Stimulated activated naive B cell treated with anti-CD40 and anti-IgM and Interleukin-4, amounts not matched to agents 10 μg/mL and 1 μg/mL and 100 μg/mL, for 72 hours (primary cell): ENCODE measurements at regions not wholly inside any gene's neighbourhood (a gene's known extent, or its start where the extent isn't known, plus 50 kb on each side); places are given as distances from the start of the nearest gene placed in this dataset.

Source experiments
- ATAC-seq, 2 donors: fragments of 150-1000 bp; cut with Tn5 transposase; replicated peaks; 2 replicates each; pipeline ENCODE4 v1.10.0; 2021; ENCODE audit warnings: moderate library complexity in 1 of 2
- DNase-seq: peaks from one replicate; pipeline ENCODE4 v3.0.0; 2021
- H3K27ac Mint-ChIP-seq: one replicate; pipeline ENCODE4 v1.8.0; 2022; ENCODE audit warnings: mild to moderate bottlenecking, mixed read lengths
- H3K27me3 Mint-ChIP-seq, 2 donors: one replicate each; pipeline ENCODE4 v1.8.0; 2022; ENCODE audit warnings: mixed read lengths in 2 of 2
- H3K36me3 Mint-ChIP-seq, 2 donors: one replicate each; pipeline ENCODE4 v1.8.0; 2022; ENCODE audit warnings: mixed read lengths in 2 of 2, mild to moderate bottlenecking in 1 of 2
- H3K4me1 Mint-ChIP-seq, 2 donors: one replicate each; pipeline ENCODE4 v1.8.0; 2022; ENCODE audit warnings: mixed read lengths in 2 of 2, mild to moderate bottlenecking in 1 of 2
- H3K4me3 Mint-ChIP-seq, 2 donors: one replicate each; pipeline ENCODE4 v1.8.0; 2022; ENCODE audit warnings: mild to moderate bottlenecking in 2 of 2, mixed read lengths in 2 of 2, moderate library complexity in 1 of 2
- H3K9me3 Mint-ChIP-seq, 2 donors: one replicate each; pipeline ENCODE4 v1.8.0; 2022; ENCODE audit warnings: mixed read lengths in 2 of 2, mild to moderate bottlenecking in 1 of 2

DNA sequence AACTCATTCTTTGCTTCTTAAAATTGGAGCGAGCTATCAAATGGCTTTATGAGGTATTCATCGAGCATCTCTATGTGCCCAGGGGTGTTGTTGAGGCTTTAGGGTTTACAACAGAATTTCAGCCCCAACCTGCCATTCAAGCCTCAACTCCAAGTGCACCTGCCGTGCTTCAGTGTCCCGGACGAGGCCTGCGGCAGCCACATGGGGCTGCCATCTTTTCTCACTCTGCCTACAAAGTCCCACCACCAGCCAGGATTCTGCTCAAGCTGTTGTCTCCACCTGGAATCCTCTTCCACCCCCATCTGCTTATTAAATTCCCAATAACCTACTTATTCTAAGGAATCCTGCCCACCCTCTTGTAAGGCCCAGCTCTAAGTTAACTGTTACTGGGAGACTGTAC, 242.4 kb downstream of the OPA1 start:
- ATAC-seq (no peak), DNase-seq (no peak)
- Mint-ChIP-seq H3K27me3 (no peaks in the 10 kb centered on the region), H3K4me3 (no peak overlapping the region), H3K4me1 (peaks cover 45 to 58% of the 10 kb centered on the region in 2 donors), H3K9me3 (no peaks in the 10 kb centered on the region), H3K36me3 (no peaks in the 10 kb centered on the region), H3K27ac (peak overlapping the region; percentile 37)

DNA sequence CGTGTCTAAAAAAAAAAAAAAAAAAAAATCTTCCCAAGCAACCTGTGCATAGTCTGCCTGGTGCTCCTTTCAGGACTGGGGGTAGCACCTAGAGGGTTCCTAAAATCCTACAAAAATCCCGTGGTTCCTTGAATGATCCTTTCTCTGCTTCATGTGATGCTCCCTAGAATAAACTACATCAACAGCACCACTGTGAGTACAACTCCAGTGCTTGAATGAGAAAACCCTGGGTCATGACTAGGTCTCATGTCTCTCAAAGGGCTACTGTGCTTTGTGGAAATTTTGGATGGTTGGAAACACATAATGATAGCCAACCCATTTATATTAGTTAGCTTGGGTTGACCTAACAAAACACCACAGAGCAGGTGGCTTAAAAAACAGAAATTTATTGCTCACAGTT, 243.5 kb downstream of the OPA1 start:
- Mint-ChIP-seq H3K36me3 (no peaks in the 10 kb centered on the region), H3K27me3 (no peaks in the 10 kb centered on the region), H3K4me3 (no peak overlapping the region), H3K4me1 (peaks cover 42 to 55% of the 10 kb centered on the region in 2 donors), H3K9me3 (peaks cover 0 to 3% of the 10 kb centered on the region in 2 donors), H3K27ac (no peak overlapping the region)
- ATAC-seq (no peak), DNase-seq (no peak)

DNA sequence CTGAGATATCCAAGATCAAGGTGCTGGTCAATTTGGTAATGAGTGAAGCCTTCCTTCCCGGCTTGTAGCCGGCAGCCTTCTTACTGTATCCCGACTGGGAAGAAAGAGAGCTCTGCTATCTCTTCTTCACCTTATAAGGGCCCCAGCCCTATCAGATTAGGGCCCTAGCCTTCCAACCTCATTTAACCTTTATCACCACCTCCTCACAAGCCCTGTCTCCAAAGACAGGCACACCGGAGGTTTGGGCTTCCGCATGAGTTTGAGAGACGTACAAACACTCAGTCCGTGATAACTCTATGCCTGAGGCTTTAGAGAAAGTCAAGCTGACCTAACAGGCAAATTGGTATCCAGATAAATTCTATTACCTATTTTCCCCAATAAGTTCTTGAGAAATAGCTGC, 243.9 kb downstream of the OPA1 start:
- DNase-seq (no peak), ATAC-seq (no peak)
- Mint-ChIP-seq H3K9me3 (peaks cover 0 to 4% of the 10 kb centered on the region in 2 donors), H3K27me3 (no peaks in the 10 kb centered on the region), H3K4me3 (no peak overlapping the region), H3K36me3 (no peaks in the 10 kb centered on the region), H3K4me1 (peaks cover 42 to 55% of the 10 kb centered on the region in 2 donors), H3K27ac (no peak overlapping the region)

DNA sequence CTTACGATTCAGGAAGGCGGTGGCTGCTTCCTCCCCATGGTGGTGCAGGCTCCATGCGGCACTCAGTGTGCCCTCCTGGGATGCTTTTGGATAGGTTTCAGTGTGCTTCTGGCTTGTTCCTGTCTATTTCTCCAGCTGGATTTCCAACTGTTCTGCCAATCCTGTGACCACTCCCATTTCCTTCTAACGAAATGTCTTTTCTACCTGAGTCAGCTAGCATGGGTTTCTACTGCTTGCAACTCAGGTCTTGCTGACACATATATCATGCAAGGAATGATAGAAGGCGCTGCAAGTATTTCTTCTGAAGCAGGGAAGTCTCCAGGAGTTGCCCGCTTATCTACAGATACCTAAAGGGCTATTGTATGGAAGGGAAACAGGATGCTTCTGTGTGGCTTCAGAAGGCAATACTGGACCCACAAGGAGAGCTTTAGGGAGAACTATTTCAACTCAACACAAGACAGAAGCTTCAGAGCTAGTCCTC, 244.4 kb downstream of the OPA1 start:
- no peaks in the 10 kb centered on the region for H3K36me3 Mint-ChIP-seq

DNA sequence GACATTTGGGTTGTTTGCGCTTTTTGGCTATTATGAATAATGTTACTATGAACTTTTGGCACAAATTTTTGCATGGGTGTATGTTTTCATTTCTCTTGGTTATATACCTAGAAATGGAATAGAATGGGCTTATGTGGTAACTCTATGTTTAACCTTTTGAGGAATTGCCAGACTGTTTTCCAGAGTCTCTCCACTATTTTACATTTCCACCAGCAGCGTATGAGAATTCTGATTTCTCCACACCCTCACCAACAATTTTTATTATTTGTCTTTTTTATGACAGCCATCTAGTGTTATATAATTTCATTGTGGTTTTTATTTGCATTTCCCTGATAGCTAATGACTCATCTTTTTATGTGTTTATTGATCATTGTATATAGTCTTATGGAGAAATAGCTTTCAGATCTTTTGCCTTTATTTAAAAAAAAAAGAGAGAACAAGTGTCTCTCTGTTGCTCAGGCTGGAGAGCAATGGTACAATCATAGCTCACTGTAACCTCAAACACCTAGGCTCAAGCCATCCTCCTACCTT, 247.2 kb downstream of the OPA1 start:
- ATAC-seq (no peak), DNase-seq (no peak)
- H3K27ac Mint-ChIP-seq = no peak overlapping the region
- no peaks in the 10 kb centered on the region for H3K27me3 Mint-ChIP-seq
- no peak overlapping the region for H3K4me3 Mint-ChIP-seq
- no peaks in the 10 kb centered on the region for H3K36me3 Mint-ChIP-seq
- peaks cover 0 to 4% of the 10 kb centered on the region in 2 donors for H3K9me3 Mint-ChIP-seq
- peaks cover 30 to 49% of the 10 kb centered on the region in 2 donors for H3K4me1 Mint-ChIP-seq

More for the DNA sequence above, 244.4 kb downstream of the OPA1 start:
- no peak overlapping the region for H3K27ac Mint-ChIP-seq
- peaks cover 0 to 4% of the 10 kb centered on the region in 2 donors for H3K9me3 Mint-ChIP-seq
- H3K4me3 Mint-ChIP-seq = no peak overlapping the region
- ATAC-seq (no peak), DNase-seq (no peak)
- no peaks in the 10 kb centered on the region for H3K27me3 Mint-ChIP-seq
- H3K4me1 Mint-ChIP-seq = peaks cover 41 to 55% of the 10 kb centered on the region in 2 donors

DNA sequence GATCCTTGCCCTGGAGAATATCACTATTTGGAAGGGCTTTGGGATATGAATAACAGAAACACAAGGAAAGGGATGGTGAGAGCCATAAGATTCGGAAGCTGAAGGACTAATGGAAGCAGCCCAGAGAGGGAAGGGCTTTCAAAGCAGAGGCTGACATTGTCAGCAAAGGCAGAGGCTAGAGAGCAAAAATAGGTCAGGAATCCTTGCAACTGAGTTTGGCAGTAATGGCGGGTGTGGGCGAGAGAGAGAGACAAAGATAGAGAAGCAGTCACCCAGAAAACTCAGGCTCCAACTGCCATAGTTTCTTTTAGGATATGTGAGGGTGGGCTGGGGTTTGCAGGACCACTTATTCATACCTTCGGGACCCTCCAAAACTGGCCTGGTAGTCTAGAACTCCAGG, 248.6 kb downstream of the OPA1 start:
- Mint-ChIP-seq H3K36me3 (no peaks in the 10 kb centered on the region), H3K9me3 (peaks cover 0 to 4% of the 10 kb centered on the region in 2 donors), H3K27ac (no peak overlapping the region), H3K4me3 (no peak overlapping the region), H3K27me3 (peaks cover 4 to 11% of the 10 kb centered on the region in 2 donors), H3K4me1 (peaks cover 32 to 51% of the 10 kb centered on the region in 2 donors)
- ATAC-seq (peak in 1 of 2 donors; percentile 3), DNase-seq (no peak)

DNA sequence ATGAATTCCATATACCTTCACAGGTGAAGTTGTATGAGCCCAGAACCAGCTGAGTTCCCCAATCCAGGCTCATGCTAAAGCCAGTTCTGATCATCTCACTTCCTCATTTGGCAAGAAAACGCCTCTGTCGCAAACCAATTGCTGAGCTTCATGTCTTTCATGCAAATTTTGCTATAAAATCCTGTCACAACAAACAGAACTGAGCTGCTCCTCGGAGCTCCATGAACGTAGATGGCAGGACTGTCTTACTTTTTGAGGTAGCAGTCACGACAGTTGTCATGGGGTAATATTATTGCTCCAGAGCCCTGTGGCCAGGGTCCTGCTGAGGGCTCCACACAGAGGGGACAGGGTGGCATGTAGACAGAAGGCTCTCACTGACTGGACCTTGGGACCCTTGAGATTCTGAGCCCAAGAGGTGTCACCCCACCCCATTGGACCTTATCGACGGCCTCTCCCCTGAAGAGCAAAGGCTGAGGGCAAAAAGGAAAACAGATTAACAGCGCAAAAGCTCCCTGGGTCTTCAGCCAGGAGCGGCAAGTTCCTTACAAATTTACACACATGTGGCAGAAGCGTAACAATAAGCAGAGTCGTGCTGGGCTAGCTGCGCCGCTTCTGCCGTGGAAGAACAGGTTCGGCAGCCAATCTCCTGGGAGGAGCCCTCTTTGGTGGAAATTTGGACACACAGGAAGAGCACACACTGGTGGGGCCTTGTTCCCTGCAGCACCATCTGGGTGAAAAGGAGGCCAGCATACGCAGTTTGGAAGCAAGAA, 249.2 kb downstream of the OPA1 start:
- peak overlapping the region; percentile 60 to 71 for H3K4me3 Mint-ChIP-seq
- H3K27me3 Mint-ChIP-seq = peaks cover 4 to 17% of the 10 kb centered on the region in 2 donors
- DNase-seq (peak; percentile 50), ATAC-seq (peak; percentile 95 to 97)
- peak overlapping the region; percentile 56 for H3K27ac Mint-ChIP-seq
- no peaks in the 10 kb centered on the region for H3K36me3 Mint-ChIP-seq
- H3K4me1 Mint-ChIP-seq = peaks cover 32 to 51% of the 10 kb centered on the region in 2 donors
- H3K9me3 Mint-ChIP-seq = peaks cover 0 to 4% of the 10 kb centered on the region in 2 donors

DNA sequence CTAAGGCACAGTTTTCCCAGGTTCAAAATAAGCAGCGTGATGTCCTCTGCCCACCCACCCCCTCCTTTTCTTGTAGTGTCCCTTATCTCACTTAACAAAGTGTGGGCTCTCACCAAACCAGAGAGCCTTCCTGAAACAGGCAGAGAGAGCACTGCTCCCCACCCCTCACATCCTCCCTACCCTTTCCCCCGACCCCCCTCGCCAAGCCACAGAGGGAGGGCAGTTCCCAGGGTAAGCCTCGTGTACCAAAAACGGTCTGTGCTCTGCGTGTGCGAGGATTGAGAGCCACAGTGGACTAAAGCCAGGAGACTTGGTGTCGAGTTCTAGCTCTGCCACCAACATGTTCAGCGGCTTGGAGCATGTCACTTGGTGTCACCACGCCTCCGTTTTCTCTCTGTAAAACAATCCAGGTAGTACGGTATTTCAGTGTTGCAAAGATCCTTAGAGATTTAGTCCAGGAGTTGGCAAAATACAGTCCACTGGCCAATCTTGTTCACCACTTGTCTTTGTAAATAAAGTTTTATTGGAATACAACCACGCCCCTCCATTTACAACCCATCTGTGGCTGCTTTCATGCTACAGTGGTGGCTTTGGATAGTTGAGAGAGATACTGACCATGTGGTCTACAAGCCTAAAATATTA, 249.9 kb downstream of the OPA1 start:
- Mint-ChIP-seq H3K4me3 (no peak overlapping the region), H3K36me3 (no peaks in the 10 kb centered on the region), H3K27me3 (peaks cover 8 to 17% of the 10 kb centered on the region in 2 donors), H3K9me3 (peaks cover 0 to 4% of the 10 kb centered on the region in 2 donors), H3K4me1 (peaks cover 32 to 50% of the 10 kb centered on the region in 2 donors), H3K27ac (no peak overlapping the region)
- no peak for ATAC-seq
- DNase-seq = no peak

DNA sequence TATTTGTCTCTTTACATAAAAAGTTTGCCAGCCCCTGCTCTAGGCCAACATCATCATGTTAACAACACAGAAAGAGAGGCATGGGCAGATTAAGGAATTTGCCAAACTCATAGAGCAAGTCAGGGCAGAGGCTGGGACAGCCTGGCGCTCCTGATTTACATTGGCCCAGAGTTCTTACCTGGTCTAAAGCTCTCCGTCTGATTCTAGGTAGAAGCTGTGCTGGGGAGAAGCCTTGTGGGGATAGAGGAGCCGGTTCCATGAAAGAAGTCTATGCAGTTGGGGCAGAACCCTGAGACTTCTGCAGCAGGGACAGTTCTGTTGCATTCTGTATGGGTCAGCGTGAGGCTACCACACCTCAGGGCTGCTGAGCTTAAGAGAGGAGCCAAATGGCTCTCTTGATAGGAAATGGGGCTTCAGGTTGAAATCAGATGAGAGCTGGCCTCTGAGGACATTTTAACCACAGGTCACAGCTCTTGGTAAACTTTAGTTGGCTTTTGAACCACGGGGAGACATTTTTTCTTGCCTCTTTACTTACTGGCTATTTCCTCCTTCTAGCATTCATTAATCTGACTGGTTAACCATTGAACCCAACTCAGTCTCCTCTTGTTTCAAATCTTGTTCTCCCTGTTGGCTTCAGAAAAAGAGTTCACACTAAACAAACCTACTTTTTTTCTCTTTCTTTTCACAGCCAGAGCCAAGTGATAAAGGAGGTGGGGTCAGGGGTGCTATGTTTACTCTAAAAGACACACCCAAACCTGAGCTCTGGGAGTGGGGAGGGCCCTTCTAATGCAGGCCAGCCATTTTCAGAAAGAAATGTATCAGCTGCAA, 250.7 kb downstream of the OPA1 start:
- H3K4me1 Mint-ChIP-seq = peaks cover 28 to 44% of the 10 kb centered on the region in 2 donors
- ATAC-seq (peak in 1 of 2 donors; percentile 23), DNase-seq (no peak)
- H3K27me3 Mint-ChIP-seq = peaks cover 8 to 17% of the 10 kb centered on the region in 2 donors
- no peaks in the 10 kb centered on the region for H3K36me3 Mint-ChIP-seq
- no peak overlapping the region for H3K4me3 Mint-ChIP-seq
- peak overlapping the region; percentile 42 for H3K27ac Mint-ChIP-seq
- peaks cover 0 to 4% of the 10 kb centered on the region in 2 donors for H3K9me3 Mint-ChIP-seq

DNA sequence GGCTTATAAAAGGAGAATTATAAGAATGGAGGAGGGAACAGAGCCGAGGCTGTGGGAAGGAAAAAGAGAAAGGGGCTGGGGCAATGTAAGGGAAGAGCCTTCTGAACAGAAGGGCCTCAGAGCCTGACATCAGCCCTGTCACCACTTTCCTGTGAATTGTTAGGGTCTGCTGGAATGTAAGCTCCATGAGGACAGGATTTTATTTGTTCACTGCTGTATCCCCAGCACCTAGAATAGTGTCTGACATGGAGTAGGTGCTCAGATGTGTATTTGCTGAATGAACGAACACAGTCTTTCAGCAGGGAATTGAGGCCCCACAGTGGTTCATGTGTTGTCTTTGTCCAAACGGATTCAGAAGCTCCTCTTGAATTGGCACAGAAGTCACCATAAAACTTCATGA, 251.5 kb downstream of the OPA1 start:
- Mint-ChIP-seq H3K4me3 (no peak overlapping the region), H3K27ac (no peak overlapping the region), H3K36me3 (no peaks in the 10 kb centered on the region), H3K27me3 (peaks cover 8 to 17% of the 10 kb centered on the region in 2 donors), H3K4me1 (peaks cover 26 to 44% of the 10 kb centered on the region in 2 donors), H3K9me3 (peaks cover 0 to 4% of the 10 kb centered on the region in 2 donors)
- no peak for DNase-seq
- no peak for ATAC-seq

DNA sequence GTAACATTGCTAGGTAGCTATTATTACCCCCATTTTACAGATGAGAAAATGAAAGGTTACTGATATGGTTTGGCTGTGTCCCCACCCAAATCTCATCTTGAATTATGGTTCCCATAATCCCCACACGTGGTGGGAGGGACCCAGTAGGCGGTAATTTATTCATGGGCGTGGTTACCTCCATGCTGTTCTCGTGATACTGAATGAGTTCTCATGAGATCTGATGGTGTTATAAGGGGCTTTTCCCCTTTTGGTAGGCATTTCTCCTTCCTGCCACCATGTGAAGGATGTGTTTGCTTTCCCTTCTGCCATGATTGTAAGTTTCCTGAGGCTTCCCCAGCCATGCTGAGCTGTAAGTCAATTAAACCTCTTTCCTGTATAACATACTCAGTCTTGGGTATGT, 252.1 kb downstream of the OPA1 start:
- peaks cover 26 to 44% of the 10 kb centered on the region in 2 donors for H3K4me1 Mint-ChIP-seq
- H3K27me3 Mint-ChIP-seq = peaks cover 8 to 17% of the 10 kb centered on the region in 2 donors
- ATAC-seq (no peak), DNase-seq (no peak)
- H3K36me3 Mint-ChIP-seq = no peaks in the 10 kb centered on the region
- H3K4me3 Mint-ChIP-seq = no peak overlapping the region
- no peak overlapping the region for H3K27ac Mint-ChIP-seq
- peaks cover 0 to 4% of the 10 kb centered on the region in 2 donors for H3K9me3 Mint-ChIP-seq

DNA sequence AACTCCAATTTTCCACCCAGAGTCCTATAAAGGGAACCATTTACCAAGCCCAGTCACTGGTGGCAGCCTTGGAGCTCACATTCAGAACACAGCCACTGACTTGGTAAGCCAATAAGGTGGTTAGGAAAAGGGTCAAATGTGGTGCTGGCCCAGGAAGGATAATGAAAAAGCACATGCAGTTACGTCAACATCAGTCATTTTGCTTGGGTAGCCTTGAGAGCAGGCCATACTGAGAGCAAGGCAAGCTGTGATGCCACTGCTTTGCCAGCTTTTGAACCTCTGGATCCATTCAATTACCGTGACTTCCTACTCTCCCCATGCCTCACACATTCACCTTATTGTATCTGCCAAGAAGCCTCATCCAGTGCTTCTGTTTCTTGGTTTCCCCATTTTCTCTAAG, 253.6 kb downstream of the OPA1 start:
- DNase-seq = no peak
- Mint-ChIP-seq H3K27ac (no peak overlapping the region), H3K27me3 (peaks cover 8 to 17% of the 10 kb centered on the region in 2 donors), H3K9me3 (peaks cover 0 to under 1% of the 10 kb centered on the region in 2 donors), H3K4me3 (no peak overlapping the region), H3K36me3 (no peaks in the 10 kb centered on the region), H3K4me1 (peaks cover 23 to 36% of the 10 kb centered on the region in 2 donors)
- ATAC-seq = no peak

DNA sequence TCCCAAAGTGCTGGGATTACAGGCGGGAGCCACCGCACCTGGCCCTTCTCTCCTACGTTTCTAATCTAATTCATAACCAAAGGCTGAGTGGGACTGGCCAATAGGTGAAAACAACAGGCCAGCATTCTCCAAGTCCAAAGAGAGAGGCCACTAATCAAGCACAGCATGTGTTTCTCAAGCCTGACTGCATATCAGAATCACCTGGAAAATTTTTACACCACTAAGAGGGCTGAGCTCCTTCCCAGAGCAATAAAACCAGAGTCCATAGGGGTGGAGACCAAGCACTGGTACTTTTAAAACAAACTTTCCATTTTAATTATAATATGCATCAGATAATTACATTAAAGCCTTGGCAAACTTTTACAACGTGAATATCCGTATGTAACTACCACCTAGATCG, 254.4 kb downstream of the OPA1 start:
- Mint-ChIP-seq H3K27me3 (peaks cover 8 to 17% of the 10 kb centered on the region in 2 donors), H3K36me3 (no peaks in the 10 kb centered on the region), H3K4me1 (peaks cover 16 to 27% of the 10 kb centered on the region in 2 donors), H3K9me3 (no peaks in the 10 kb centered on the region), H3K27ac (no peak overlapping the region), H3K4me3 (no peak overlapping the region)
- ATAC-seq = no peak
- no peak for DNase-seq

DNA sequence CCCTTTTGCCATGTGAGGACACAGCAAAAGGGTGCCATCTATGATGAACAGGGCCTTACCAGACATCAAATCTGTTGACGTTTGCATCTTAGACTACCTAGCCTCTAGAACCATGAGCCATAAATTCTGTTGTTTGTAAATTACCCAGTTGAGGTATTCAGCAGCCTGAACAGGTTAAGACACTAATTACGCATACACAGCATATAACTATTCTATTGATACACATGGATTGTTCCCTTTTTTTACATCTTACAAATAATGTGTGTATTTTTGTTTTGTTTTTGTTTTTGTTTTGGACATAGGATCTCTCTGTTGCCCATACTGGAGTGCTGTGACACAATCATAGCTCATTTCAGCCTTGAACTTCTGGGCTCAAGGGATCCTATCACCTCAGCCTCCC, 255.5 kb downstream of the OPA1 start:
- peaks cover 9 to 22% of the 10 kb centered on the region in 2 donors for H3K4me1 Mint-ChIP-seq
- no peak overlapping the region for H3K4me3 Mint-ChIP-seq
- ATAC-seq = no peak
- H3K36me3 Mint-ChIP-seq = no peaks in the 10 kb centered on the region
- no peaks in the 10 kb centered on the region for H3K9me3 Mint-ChIP-seq
- H3K27me3 Mint-ChIP-seq = peaks cover 8 to 17% of the 10 kb centered on the region in 2 donors
- no peak for DNase-seq
- H3K27ac Mint-ChIP-seq = no peak overlapping the region
